SU-DHL-6 (cell line): ENCODE measurements at regions not wholly inside any gene's neighbourhood (a gene's known extent, or its start where the extent isn't known, plus 50 kb on each side); places are given as distances from the start of the nearest gene placed in this dataset.

Experiments
- EZH2phosphoT487 ChIP-seq: fragments of 200-600 bp; sonication (generic), shearing (Covaris generic); conservative IDR thresholded peaks from 2 replicates; pipeline ENCODE4 v1.6.1; 2018; ENCODE audit warnings: mild to moderate bottlenecking, antibody characterized with exemption, low read length, moderate library complexity, mixed read lengths
- TF ChIP-seq, protein P1 (sequence below): fragments of 200-600 bp; sonication (generic); IDR thresholded peaks from one replicate; pipeline ENCODE4 v1.5.1; 2017; ENCODE audit warnings: antibody characterized with exemption, mild to moderate bottlenecking, low read length, moderate library complexity; ENCODE audit not compliant: insufficient read depth, poor library complexity, severe bottlenecking

DNA sequence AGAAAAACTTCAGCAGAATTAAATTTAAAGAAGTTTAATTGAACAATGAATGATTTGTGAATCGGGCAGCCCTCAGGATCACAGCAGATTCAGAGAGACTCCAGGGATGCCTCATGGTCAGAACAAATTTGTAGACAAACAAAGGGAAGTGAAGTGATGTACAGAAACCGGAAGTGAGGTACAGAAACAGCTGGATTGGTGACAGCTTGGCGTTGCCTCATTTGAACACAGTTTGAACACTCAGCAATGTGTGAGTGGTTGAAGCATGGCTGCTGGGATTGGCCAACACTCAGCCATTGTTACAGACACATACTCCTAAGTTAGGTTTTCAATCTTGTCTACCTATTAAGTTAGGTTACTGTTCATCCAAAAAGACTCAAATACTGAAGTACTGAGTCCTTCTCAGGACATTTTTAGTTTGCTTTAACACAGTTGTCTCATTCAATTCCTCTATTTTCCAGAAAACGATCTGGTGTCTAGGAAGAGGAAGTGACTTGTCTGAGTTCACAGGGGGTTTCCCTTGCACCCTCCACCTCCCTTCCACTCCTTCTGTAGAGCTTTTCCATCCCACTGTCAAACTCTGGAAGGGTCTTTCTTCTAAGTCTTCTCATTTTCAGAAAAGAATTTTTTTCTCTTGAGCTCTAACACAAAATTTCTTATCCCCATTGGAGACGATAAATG, 137.9 kb downstream of the SLC4A3 start:
- TF ChIP-seq, protein P1, sequence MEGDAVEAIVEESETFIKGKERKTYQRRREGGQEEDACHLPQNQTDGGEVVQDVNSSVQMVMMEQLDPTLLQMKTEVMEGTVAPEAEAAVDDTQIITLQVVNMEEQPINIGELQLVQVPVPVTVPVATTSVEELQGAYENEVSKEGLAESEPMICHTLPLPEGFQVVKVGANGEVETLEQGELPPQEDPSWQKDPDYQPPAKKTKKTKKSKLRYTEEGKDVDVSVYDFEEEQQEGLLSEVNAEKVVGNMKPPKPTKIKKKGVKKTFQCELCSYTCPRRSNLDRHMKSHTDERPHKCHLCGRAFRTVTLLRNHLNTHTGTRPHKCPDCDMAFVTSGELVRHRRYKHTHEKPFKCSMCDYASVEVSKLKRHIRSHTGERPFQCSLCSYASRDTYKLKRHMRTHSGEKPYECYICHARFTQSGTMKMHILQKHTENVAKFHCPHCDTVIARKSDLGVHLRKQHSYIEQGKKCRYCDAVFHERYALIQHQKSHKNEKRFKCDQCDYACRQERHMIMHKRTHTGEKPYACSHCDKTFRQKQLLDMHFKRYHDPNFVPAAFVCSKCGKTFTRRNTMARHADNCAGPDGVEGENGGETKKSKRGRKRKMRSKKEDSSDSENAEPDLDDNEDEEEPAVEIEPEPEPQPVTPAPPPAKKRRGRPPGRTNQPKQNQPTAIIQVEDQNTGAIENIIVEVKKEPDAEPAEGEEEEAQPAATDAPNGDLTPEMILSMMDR: no peak
- TF ChIP-seq EZH2phosphoT487: no peak
